NCI-H146 treated with DMSO at 0.1 percent for 48 hours (cell line): ENCODE measurements at regions not wholly inside any gene's neighbourhood (a gene's known extent, or its start where the extent isn't known, plus 50 kb on each side); places are given as distances from the start of the nearest gene placed in this dataset.

ENCODE experiments used
- DNase-seq: peaks from one replicate; lab custom pipeline; 2025; ENCODE audit not compliant: unreplicated experiment; lab: John Stamatoyannopoulos, UW

DNA sequence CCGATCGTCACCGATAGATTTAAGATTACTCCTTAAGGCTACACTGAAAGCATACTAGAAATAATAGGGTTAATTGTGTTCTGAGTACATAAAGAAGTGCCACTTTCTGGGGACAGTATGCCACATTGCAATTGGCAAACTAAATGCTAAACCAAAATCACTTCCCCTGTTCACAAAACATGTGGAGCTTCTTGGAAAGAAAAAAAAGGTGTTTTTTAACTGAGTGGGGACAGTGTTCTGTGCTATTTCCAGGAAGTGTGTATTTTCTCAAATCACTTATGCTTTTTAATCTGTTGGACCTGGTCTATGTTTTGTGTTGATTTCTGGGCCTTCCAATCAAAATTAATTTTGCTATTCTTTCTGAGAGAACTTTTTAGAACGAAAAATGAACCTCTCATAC is 149.3 kb upstream of the MPDZ start:
- no peak for DNase-seq

DNA sequence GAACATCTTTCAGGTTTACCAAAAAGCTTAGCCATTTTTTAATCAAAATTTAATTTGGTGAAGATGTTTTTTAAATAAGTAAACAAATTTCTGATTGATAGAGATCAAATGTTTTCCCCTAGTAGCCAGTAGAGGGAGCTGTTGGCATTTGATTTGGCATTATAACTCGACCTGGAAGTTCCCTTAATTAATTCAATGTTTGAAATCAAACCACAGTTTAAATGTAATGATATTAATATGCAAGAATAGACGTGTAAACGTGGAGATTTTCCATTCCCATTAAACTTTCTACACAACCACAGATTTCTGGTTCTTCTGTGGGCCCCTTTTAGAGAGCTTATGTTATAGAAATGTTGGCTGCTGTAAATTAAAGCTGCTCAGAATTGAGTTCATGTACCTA is 148.1 kb upstream of the MPDZ start:
- DNase-seq: peak; percentile 69

DNA sequence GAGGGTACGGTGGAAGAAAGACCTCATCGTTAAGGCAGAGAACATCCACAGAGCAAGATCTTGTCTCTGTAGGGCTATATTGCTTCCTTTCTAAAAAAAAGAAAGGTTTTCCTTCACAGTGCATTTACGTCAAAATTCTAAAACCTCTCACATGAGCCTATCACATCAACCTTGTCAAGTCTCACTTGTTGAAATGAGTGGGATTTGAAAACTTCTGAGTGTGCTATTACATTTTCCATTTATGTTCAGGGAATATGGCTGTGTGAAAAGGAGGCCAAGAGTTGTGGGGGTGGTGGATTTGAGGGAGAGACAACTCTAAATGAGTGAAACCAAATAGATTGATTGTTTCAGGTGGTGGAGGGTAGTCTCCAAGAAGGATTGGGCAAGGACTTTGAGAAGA is 147.1 kb upstream of the MPDZ start:
- no peak for DNase-seq

- DNase-seq: peak; percentile 34
Observed at GRCh38 chr9:13424872-13425271, 145.4 kb upstream of the MPDZ start.

GRCh38 chr9:13424204-13424603 is 144.7 kb upstream of the MPDZ start:
- no peak for DNase-seq

DNA sequence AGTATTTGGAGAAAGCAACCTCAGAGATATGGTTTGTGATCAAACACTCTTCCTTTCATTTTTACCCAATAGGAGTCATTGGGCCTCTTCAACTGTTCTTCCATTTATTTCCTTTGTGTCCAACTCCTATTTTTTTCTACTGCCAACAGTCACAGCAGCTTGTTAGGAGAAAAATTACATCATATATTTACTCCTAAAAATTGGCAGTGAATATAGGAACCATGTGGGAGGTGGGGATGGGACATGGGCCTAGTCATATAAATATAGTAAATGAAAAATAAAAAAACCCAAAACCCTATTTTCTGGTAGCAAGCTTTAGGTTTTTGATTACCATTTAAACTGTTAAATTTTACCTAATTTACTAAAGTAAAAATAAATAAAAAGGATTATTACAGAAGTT is 134.9 kb upstream of the MPDZ start:
- no peak for DNase-seq

- no peak for DNase-seq
Observed at GRCh38 chr9:13412331-13412730, 132.8 kb upstream of the MPDZ start.

GRCh38 chr9:13411791-13412190 is 132.3 kb upstream of the MPDZ start:
- DNase-seq: no peak

GRCh38 chr9:13410566-13411031 is 131.1 kb upstream of the MPDZ start:
- no peak for DNase-seq

- DNase-seq: no peak
Observed at GRCh38 chr9:13397661-13398060, 118.2 kb upstream of the MPDZ start.

DNA sequence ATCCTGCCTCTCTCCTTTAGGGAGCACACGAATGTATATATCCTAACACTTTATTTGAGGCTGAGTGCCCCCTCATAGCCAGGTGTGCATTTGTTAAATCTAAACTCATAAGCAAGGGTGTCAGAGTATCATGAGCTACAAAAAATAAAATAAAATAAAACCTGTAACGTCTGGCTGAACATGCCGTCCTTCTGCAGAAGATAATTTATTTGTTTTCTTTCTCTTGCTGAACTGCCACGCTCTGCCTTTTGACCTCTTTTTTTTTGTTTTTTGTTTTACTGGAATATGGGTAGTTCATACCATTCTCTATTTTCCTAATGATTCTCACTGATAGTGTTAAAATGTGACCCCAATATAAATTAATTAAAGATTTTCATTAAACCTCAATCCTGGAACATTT is 117.7 kb upstream of the MPDZ start:
- DNase-seq: no peak

DNA sequence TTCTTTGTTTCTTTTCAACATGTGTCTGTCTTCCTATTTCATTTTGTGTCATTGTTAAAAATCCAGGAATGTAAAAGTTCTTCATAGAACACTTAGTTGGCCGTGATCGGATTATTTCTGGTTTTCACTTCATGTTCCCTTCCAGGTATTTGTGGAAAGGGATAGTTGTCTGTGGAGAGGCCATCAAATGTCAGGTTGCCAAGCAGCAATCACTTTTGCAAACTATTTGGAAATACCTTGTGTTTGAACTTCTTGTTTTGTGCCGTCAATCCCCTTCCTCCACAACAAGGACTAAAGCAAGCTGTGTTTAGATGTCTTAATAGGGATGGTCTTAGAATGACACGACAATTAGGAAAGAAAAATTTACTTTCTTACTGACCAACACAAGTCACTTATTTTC is 116.9 kb upstream of the MPDZ start:
- no peak for DNase-seq

DNA sequence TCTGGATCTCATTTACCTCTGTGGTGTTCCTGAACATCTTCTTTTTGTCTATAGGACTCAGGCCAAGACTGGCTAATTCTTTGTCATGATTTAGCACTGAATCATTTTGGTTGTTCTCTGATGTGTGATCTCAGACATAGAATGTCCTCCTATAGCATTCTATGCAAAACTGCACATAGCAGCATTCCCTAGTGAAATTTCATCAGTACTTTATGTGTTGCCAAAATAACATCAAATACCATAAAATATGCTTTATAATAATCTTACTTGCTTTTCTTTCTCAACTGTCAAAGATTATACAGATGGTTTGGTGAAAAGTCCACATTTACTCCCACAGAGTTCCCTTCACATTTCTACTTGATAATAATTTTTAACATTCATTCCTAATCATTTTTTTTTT is 115.7 kb upstream of the MPDZ start:
- DNase-seq: no peak

DNA sequence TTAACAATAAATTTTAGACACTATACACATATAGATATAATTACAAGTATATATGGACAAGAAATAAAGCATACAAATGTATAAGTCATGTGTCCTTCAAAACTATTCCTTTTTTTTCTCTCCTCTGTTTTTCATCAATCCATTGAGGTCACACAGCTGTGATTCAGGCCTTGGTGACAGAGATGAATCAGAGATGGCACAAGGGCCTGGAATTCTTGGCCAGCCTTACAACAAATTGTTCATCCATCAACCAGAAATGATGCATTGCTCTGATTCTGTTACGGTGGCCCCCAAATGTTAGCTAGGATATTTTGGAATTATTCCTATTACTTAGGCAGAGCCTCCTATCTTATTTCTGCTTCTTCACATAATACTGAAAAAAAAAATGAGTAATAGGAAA is 108.7 kb upstream of the MPDZ start:
- DNase-seq: no peak

GRCh38 chr9:13387734-13388067 is 108.2 kb upstream of the MPDZ start:
- no peak for DNase-seq

DNA sequence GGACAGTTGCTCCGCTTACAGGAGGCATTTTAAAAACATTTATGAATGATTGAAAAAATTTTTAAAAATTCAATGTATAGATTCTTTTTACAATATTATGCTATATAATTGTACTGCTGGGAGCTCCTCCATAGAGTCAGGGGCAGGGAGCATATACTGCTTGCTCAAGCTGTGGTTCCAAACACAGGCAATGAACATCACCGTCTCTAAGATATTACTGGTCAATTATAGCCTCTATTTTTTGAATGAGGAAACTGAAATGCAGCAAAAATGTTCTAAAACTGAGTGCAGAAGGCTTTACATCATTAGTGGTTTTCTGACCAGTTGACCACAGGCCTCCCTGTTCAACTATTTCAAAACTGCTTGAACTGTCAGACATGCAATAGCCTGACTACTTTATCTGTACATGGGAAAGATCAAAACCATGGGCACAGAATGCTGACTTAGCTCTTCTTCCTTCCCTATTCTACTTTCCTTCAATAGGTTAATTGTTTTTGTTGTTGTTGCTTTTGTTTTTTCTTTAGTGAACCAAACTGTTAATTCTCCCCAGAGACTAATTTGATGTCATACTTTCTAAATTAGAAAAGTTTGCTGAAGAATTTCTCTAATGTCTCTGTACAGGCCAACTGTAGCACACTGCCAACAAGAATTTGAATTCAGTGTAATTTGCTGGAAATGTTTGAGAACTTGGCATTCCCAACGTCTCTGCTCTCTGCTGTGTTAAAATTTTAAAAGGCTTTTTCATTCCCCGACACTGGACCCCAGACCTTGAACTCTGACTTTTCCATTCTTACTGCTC is 107.6 kb upstream of the MPDZ start:
- DNase-seq: no peak

DNA sequence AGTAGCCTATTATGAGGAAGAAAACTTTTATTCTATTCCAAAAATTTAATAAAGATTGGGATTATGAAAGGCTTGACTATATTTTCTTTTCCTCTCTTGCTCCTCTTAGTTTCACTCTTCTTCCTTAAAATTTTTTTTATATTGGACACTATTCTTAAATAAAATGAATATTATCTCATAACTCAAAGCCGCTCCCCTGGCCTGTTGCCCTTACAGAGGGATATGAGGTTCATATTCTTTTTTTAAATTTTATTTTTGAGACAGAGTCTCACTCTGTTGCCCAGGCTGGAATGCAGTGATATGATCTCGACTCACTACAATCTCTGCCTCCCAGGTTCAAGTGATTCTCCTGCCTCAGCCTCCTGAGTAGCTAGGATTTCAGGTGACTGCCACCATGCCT is 106.8 kb upstream of the MPDZ start:
- no peak for DNase-seq

DNA sequence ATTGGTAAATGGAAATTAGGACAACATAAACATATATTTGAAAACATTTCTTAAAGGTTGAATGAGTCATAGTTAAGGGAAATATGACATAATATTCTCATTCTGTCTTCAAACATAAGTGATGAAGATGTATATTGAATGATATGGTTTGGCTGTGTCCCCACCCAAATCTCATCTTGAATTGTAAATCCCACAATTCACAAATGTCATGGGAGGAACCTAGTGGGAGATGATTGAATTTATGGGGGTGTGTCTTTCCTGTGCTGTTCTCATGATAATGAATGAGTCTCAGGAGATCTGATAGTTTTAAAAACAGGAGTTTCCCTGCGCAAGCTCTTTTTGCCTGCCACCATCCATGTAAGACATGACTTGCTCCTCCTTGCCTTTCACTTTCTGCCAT is 104.4 kb upstream of the MPDZ start:
- DNase-seq: no peak

- no peak for DNase-seq
Observed at GRCh38 chr9:13383216-13383615, 103.7 kb upstream of the MPDZ start.

DNA sequence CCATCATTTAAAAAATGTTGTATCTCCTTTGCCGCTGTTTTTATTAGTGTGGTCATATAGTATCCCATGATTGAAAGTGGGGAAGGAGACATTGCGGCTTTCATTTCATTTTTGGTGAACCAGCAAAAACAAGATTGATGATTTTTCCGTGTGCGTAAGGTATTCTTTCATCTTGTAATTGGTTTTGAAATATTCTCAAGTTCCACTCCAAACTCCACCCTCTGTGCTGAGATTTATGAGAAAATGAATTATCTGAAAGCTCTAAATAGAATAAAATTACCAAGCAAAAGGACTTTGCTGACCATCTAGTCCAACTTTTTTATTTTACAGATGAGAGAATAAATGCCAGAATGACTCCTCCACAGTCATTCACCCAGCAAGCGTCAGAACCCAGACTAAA is 103.1 kb upstream of the MPDZ start:
- DNase-seq: no peak

DNA sequence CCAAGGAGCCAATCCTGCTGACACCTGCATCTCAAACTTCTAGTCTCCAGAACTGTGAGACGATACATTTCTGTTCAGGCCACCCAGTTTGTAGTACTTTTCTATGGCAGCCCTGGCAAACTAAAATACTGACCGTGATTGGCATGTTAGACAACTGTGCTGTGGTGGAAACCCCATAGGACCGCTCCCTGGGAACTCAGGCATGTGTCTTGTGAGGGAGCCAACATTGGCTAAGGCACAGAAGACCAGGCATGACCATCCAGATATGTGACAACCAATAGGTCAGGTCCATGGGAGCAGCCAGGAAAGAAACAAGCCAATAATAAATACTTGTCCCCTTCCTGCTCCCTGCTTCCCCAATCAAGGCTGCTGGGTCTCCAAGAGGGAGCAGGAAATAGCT is 101.4 kb upstream of the MPDZ start:
- DNase-seq: no peak

DNA sequence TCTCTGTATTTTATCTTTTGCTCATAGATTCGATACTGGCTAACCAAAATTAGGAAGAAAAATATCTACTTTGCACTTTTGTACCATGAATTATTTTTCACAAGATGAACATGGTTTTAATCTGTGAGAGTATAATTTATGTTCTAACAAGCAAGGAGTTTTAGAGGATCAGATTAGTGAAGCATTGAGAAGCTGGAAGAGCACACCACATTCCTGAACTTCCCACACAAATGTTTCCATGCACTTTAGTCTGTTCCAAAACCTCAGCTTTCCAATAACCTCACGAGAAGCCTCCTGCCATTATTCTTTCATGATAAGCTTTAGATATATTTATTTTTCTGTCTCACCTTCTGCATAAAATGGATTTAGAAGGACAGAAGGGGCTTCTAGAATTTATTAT is 98.7 kb upstream of the MPDZ start:
- DNase-seq: no peak

GRCh38 chr9:13377171-13377925 is 97.9 kb upstream of the MPDZ start:
- no peak for DNase-seq
